SK-N-SH treated with all-trans-retinoic acid at 6 μM for 48 hours (cell line): ENCODE measurements at regions not wholly inside any gene's neighbourhood (a gene's known extent, or its start where the extent isn't known, plus 50 kb on each side); places are given as distances from the start of the nearest gene placed in this dataset.

Source experiments
- ATAC-seq: fragments of 200-7000 bp; cut with Tn5 transposase; 3 replicates; pipeline ENCODE4 v1.9.1; 2020; ENCODE audit warnings: mild to moderate bottlenecking, moderate library complexity
- CSDC2 ChIP-seq: fragments of 250-450 bp; sonication (Bioruptor Pico); IDR thresholded peaks from 2 replicates; pipeline ENCODE4 v1.5.0; 2020; ENCODE audit warnings: mild to moderate bottlenecking, moderate library complexity
- ESRRG ChIP-seq: fragments of 250-450 bp; sonication (Bioruptor Pico); IDR thresholded peaks from 2 replicates; pipeline ENCODE4 v1.6.1; 2021; ENCODE audit warnings: mild to moderate bottlenecking
- GLIS3 ChIP-seq: fragments of 250-450 bp; sonication (Bioruptor Pico); IDR thresholded peaks from 2 replicates; pipeline ENCODE4 v1.5.0; 2020; ENCODE audit warnings: mild to moderate bottlenecking, moderate library complexity
- PATZ1 ChIP-seq: fragments of 250-450 bp; sonication (Bioruptor Pico); IDR thresholded peaks from 2 replicates; pipeline ENCODE4 v1.8.0; 2020; ENCODE audit warnings: mild to moderate bottlenecking, moderate library complexity, borderline replicate concordance
- RARB ChIP-seq: fragments of 250-450 bp; sonication (Bioruptor Pico); IDR thresholded peaks from 2 replicates; pipeline ENCODE4 v1.8.0; 2021; ENCODE audit warnings: mild to moderate bottlenecking, moderate library complexity
- SNAI2 ChIP-seq: fragments of 250-450 bp; sonication (Bioruptor Pico); IDR thresholded peaks from 2 replicates; pipeline ENCODE4 v1.5.0; 2020; ENCODE audit warnings: mild to moderate bottlenecking, moderate library complexity
- TSHZ2 ChIP-seq: fragments of 250-450 bp; sonication (Bioruptor Pico); IDR thresholded peaks from 2 replicates; pipeline ENCODE4 v1.5.0; 2020; ENCODE audit warnings: mild to moderate bottlenecking, moderate library complexity
- ZC3H10 ChIP-seq: fragments of 250-450 bp; sonication (Bioruptor Pico); IDR thresholded peaks from 2 replicates; pipeline ENCODE4 v1.5.1; 2021; ENCODE audit warnings: mild to moderate bottlenecking, moderate library complexity
- ZNF565 ChIP-seq: fragments of 450-650 bp; formaldehyde crosslinking; conservative IDR thresholded peaks from 2 replicates; pipeline ENCODE4 v1.5.0; 2020; ENCODE audit warnings: low read depth, mild to moderate bottlenecking, moderate library complexity
- ZNF70 ChIP-seq: fragments of 450-650 bp; formaldehyde crosslinking; IDR thresholded peaks from 2 replicates; pipeline ENCODE4 v1.5.0; 2020; ENCODE audit warnings: mild to moderate bottlenecking, moderate library complexity
- ZNF8 ChIP-seq: fragments of 450-650 bp; formaldehyde crosslinking; IDR thresholded peaks from 2 replicates; pipeline ENCODE4 v1.5.0; 2020; ENCODE audit warnings: mild to moderate bottlenecking, moderate library complexity
- TF ChIP-seq, protein P1 (sequence below): fragments of 250-450 bp; sonication (Bioruptor Pico); IDR thresholded peaks from 2 replicates; pipeline ENCODE4 v1.5.1; 2021; ENCODE audit warnings: mild to moderate bottlenecking, moderate library complexity
- TF ChIP-seq, protein P2 (sequence below): fragments of 250-450 bp; sonication (Bioruptor Pico); IDR thresholded peaks from 2 replicates; pipeline ENCODE4 v1.5.1; 2020; ENCODE audit warnings: low read depth, mild to moderate bottlenecking, moderate library complexity
- TF ChIP-seq, protein P3 (sequence below): fragments of 250-450 bp; sonication (Bioruptor Pico); IDR thresholded peaks from 2 replicates; pipeline ENCODE4 v1.8.0; 2021; ENCODE audit warnings: low read depth, mild to moderate bottlenecking, moderate library complexity, borderline replicate concordance

GRCh38 chr17:62167076-62167475, 102.0 kb upstream of the MED13 start:
- ATAC-seq: no peak
- no peak for TF ChIP-seq ZNF565 (CRISPR knock-in tag)
- TF ChIP-seq, protein P1, sequence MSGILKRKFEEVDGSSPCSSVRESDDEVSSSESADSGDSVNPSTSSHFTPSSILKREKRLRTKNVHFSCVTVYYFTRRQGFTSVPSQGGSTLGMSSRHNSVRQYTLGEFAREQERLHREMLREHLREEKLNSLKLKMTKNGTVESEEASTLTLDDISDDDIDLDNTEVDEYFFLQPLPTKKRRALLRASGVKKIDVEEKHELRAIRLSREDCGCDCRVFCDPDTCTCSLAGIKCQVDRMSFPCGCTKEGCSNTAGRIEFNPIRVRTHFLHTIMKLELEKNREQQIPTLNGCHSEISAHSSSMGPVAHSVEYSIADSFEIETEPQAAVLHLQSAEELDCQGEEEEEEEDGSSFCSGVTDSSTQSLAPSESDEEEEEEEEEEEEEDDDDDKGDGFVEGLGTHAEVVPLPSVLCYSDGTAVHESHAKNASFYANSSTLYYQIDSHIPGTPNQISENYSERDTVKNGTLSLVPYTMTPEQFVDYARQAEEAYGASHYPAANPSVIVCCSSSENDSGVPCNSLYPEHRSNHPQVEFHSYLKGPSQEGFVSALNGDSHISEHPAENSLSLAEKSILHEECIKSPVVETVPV (CRISPR knock-in tag): no peak
- no peak for TF ChIP-seq TSHZ2
- TF ChIP-seq GLIS3 (CRISPR knock-in tag): no peak
- TF ChIP-seq, protein P2, sequence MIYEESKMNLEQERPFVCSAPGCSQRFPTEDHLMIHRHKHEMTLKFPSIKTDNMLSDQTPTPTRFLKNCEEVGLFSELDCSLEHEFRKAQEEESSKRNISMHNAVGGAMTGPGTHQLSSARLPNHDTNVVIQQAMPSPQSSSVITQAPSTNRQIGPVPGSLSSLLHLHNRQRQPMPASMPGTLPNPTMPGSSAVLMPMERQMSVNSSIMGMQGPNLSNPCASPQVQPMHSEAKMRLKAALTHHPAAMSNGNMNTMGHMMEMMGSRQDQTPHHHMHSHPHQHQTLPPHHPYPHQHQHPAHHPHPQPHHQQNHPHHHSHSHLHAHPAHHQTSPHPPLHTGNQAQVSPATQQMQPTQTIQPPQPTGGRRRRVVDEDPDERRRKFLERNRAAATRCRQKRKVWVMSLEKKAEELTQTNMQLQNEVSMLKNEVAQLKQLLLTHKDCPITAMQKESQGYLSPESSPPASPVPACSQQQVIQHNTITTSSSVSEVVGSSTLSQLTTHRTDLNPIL (CRISPR knock-in tag): no peak
- no peak for TF ChIP-seq RARB (CRISPR knock-in tag)
- TF ChIP-seq ZNF8 (CRISPR knock-in tag): no peak
- TF ChIP-seq, protein P3, sequence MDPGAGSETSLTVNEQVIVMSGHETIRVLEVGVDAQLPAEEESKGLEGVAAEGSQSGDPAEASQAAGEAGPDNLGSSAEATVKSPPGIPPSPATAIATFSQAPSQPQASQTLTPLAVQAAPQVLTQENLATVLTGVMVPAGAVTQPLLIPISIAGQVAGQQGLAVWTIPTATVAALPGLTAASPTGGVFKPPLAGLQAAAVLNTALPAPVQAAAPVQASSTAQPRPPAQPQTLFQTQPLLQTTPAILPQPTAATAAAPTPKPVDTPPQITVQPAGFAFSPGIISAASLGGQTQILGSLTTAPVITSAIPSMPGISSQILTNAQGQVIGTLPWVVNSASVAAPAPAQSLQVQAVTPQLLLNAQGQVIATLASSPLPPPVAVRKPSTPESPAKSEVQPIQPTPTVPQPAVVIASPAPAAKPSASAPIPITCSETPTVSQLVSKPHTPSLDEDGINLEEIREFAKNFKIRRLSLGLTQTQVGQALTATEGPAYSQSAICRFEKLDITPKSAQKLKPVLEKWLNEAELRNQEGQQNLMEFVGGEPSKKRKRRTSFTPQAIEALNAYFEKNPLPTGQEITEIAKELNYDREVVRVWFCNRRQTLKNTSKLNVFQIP: no peak

DNA sequence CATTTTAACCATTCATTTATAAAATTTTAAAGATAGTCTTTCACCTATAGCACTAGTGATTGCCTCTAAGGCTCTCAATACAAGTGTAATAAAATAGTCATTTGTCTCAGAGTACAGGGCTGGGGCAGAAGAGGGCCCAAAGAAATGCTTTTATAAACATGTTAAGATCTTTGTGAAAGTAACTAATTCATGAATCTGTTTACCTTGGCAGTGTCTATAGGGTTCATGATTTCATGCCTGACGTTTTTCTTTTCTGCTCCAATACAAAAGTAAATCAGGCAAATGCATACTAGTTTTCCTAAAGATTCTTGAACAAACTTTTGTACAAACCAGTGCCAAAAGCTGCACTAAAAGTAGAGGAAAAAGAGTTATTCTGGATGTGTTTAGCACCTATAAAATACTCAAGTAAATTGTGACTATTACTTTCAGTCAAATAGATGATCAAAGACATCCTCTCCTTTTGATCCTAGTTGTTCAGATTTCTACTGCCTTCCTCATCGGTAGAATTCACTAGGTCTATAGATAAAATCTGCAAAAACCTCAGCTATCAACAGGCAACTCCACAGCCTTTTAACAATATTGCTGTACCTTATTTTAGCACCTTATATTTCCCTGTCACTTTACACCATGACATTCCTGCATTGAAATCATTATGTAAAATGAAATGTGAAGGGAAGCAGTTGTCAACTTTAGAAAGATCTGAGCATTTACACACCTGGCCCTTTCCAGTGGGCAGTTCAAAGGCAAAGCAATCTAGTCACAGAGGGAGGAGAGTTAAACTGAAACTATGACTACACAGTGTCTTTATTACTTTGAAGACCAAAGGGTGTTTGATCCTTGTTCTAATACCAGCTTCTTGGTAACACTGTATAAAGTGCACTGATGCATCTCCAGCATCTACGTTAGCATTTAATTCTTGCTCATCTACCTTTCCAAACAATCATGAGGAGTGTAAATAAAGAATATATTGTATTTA, 100.0 kb upstream of the MED13 start:
- TF ChIP-seq ZNF565 (CRISPR knock-in tag) (no peak), ZC3H10 (CRISPR knock-in tag) (no peak), TSHZ2 (no peak), ESRRG (CRISPR knock-in tag) (no peak), SNAI2 (no peak), RARB (CRISPR knock-in tag) (no peak), CSDC2 (CRISPR knock-in tag) (no peak), ZNF70 (CRISPR knock-in tag) (no peak), PATZ1 (CRISPR knock-in tag) (no peak), ZNF8 (CRISPR knock-in tag) (no peak)
- TF ChIP-seq, protein P3: no peak
- TF ChIP-seq, protein P2 (CRISPR knock-in tag): no peak
- TF ChIP-seq, all 23 proteins: peak for 0
- no peak for ATAC-seq
